Fibroblast of lung (primary cell): ENCODE measurements at regions not wholly inside any gene's neighbourhood (a gene's known extent, or its start where the extent isn't known, plus 50 kb on each side); places are given as distances from the start of the nearest gene placed in this dataset.

ENCODE experiments used
- EZH2 ChIP-seq: IDR thresholded peaks from 2 replicates; pipeline ENCODE4 v1.5.1; 2012; ENCODE audit warnings: low read length, control low read depth, mild to moderate bottlenecking; ENCODE audit errors: missing control alignments
- TF ChIP-seq, protein P1 (sequence below), 2 donors: IDR thresholded peaks in 1 of 2; conservative IDR thresholded peaks in 1 of 2; 1 replicate in 1 of 2; 2 replicates in 1 of 2; pipeline ENCODE4 v1.5.1; 2011 to 2012; ENCODE audit warnings: low read length in 2 of 2, control low read depth in 1 of 2, inconsistent platforms in 1 of 2, low read depth in 1 of 2, mild to moderate bottlenecking in 1 of 2

DNA sequence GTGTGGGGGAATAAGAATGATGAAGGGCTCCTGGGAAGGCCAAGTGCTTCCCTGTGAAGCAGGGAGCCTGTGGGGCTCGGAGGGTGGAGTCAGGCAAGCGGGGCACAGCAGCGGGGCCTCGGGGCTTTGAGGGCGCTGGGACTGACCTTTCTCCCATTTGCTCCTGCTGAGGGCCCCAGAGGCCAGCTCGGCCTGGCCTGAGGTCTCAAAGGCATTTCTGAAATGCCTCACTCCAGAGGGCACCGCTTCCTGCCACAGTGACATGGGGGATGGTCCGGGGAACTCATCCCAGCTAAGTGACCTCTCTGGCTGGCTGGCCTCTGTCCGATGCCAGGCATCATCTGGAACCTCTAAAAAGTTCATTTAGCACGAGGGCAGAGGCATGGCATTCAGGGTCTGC is 98.8 kb upstream of the STX18 start:
- TF ChIP-seq, protein P1, sequence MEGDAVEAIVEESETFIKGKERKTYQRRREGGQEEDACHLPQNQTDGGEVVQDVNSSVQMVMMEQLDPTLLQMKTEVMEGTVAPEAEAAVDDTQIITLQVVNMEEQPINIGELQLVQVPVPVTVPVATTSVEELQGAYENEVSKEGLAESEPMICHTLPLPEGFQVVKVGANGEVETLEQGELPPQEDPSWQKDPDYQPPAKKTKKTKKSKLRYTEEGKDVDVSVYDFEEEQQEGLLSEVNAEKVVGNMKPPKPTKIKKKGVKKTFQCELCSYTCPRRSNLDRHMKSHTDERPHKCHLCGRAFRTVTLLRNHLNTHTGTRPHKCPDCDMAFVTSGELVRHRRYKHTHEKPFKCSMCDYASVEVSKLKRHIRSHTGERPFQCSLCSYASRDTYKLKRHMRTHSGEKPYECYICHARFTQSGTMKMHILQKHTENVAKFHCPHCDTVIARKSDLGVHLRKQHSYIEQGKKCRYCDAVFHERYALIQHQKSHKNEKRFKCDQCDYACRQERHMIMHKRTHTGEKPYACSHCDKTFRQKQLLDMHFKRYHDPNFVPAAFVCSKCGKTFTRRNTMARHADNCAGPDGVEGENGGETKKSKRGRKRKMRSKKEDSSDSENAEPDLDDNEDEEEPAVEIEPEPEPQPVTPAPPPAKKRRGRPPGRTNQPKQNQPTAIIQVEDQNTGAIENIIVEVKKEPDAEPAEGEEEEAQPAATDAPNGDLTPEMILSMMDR (conservative IDR thresholded peaks at IDR 0.05 in 1 of 2, IDR thresholded peaks at IDR 0.05 in 1 of 2; ENCODE audit: low read depth in 1 of 2, low read length in 2 of 2), result no peak
- TF ChIP-seq EZH2, result no peak
